ENCODE measurements at regions not wholly inside any gene's neighbourhood (a gene's known extent, or its start where the extent isn't known, plus 50 kb on each side); places are given as distances from the start of the nearest gene placed in this dataset.

- Histone ChIP-seq H3K18ac (ENCODE audit: insufficient read length, low read depth, low read length) (no peak overlapping the region), H3K4me2 (ENCODE audit: insufficient read depth, insufficient read length, low read length) (no peak overlapping the region), H2BK5ac (ENCODE audit: insufficient read length, low read length) (no peak overlapping the region), H4K91ac (ENCODE audit: insufficient read length, low read depth, low read length) (no peak overlapping the region), H3K4me1 (ENCODE audit: insufficient read depth, low read length) (peaks cover 4% of the 10 kb centered on the region), H2BK12ac (ENCODE audit: insufficient read length, low read depth, low read length) (no peak overlapping the region), H3K9me3 (ENCODE audit: control insufficient read depth, low read depth, low read length) (no peaks in the 10 kb centered on the region), H4K5ac (ENCODE audit: insufficient read length, low read depth, low read length) (no peak overlapping the region), H2BK20ac (ENCODE audit: low read depth, low read length, poor library complexity, severe bottlenecking) (no peak overlapping the region), H3K4ac (ENCODE audit: low read depth, low read length) (no peak overlapping the region), H3K79me2 (ENCODE audit: insufficient read depth, low read length) (no peaks in the 10 kb centered on the region), H4K8ac (replicated peaks; ENCODE audit: insufficient read length, low read depth, low read length) (no peak overlapping the region), H3K9ac (ENCODE audit: extremely low read depth, insufficient read length, low read length) (no peak overlapping the region), H2BK120ac (ENCODE audit: low read depth, low read length, poor library complexity, severe bottlenecking) (no peak overlapping the region), H2AFZ (ENCODE audit: low read length) (no peak overlapping the region), H3K56ac (ENCODE audit: insufficient read length, low read depth, low read length) (no peak overlapping the region), H3K23me2 (ENCODE audit: insufficient read length, low read depth, low read length, poor library complexity, severe bottlenecking) (no peaks in the 10 kb centered on the region), H4K20me1 (ENCODE audit: control insufficient read depth, insufficient read depth, insufficient read length) (no peaks in the 10 kb centered on the region), H3K79me1 (ENCODE audit: insufficient read depth, low read depth, low read length, poor library complexity, severe bottlenecking) (no peaks in the 10 kb centered on the region), H2BK15ac (ENCODE audit: low read depth, low read length) (no peak overlapping the region), H3K14ac (ENCODE audit: insufficient read depth, low read length) (no peak overlapping the region), H3T11ph (ENCODE audit: low read length) (no peak overlapping the region), H3K23ac (ENCODE audit: insufficient read length, low read depth, low read length) (no peak overlapping the region), H3K27ac (ENCODE audit: insufficient read length, low read depth, low read length) (no peak overlapping the region), H2AK5ac (ENCODE audit: insufficient read length, low read length) (no peak overlapping the region), H3K27me3 (ENCODE audit: insufficient read depth, low read length) (no peaks in the 10 kb centered on the region)
- Mint-ChIP-seq H3K27ac (peak overlapping the region in 1 of 3 experiments; percentile 6; a peak in 3 of 7 replicates), H3K9me3 (no peaks in the 10 kb centered on the region), H3K27me3 (ENCODE audit: low read depth) (no peaks in the 10 kb centered on the region), H3K4me1 (peaks cover 34 to 50% of the 10 kb centered on the region in 2 experiments), H3K4me3 (no peak overlapping the region), H3K36me3 (ENCODE audit: insufficient read depth in 1 of 3, low read depth in 3 of 3) (peaks cover 0 to 3% (median 0%) of the 10 kb centered on the region in 3 experiments; a peak in 1 of 7 replicates)
- TF ChIP-seq CTCF (conservative IDR thresholded peaks at IDR 0.05), result peak; percentile 80
- peak; percentile 86 for DNase-seq
- no CpG with 5 or more reads among the region's 15 CpGs for WGBS (ENCODE audit: extremely low coverage, insufficient read length, low lambda C conversion rate)
Measured at GRCh38 chr1:238252033-238252802, 361.5 kb upstream of the ZP4 start.
